Stimulated activated CD4-positive, alpha-beta T cell treated with anti-CD3 and anti-CD28 coated beads, Interleukin-4, amount 100 ng/mL, for 24 hours (primary cell): ENCODE measurements at regions not wholly inside any gene's neighbourhood (a gene's known extent, or its start where the extent isn't known, plus 50 kb on each side); places are given as distances from the start of the nearest gene placed in this dataset.

Experiments used
- DNase-seq: peaks from one replicate; pipeline ENCODE4 v3.0.0-alpha.2; 2020

DNA sequence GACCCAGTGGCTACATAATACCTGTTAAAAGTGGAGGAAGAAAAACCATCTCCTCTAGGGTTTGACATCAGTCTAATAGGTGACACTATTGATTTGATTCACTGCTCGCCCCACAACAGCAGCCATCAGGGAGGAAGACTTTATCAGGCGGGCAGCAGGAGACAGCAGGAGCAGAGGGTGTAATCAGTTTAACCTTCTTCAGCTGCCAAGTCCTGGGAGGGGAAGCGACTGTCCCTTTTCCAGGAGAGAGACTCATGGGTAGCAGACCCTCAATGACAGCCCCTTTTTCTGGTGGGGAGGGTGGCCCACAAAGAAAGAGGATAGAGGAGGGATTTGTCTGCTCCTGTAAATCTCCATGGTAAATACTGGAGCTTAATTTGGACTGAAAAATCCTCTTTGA, 291.8 kb downstream of the HAPSTR1 start:
- no peak for DNase-seq

DNA sequence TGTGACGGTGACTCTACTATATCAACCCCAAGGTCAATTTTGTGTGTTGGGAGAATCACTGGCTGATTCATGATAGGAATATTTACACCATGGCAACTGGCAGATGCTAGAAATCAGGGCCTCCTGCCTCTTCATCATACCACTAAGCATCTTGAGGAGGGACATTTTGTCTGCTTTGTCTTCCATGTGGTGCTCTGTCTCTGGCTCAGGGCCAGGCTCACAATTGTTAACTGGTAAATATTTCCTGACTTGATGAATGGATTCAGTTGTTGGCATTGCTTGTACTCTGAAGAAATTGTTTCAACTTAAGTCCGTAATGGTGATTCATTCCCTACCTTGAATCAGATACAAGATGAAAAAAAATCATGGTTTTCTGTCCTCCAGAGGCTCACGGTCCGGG, 292.7 kb downstream of the HAPSTR1 start:
- no peak for DNase-seq

DNA sequence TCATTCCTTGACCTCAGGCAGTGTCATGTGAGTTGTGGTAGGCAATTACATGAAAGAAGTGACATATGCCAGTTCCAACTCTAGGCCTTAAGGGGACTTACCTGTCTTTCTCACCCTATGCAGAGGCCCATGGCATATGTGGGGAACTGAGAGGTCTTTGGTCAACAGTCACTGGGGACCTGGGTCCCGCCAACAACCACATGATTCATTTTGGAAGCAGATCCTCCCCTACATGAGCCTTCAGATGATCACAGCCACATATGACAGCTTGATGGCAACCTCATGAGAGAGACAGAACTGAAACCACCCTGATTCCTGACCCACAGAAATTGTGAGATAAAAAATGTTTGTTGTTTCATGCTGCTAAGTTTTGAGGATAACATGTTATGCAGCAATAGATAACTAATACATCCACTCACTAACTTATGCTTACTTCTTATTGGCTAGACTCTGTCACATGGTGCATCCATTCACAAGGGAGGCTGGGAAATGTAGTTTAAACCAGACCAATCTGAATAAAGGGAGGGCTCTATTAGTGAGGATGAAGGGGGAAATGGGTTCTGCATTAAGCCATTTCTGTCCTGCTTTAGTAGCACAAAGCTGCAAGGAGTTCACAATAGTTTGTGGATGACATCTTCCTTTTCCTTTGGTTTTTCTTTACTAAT, 298.2 kb downstream of the HAPSTR1 start:
- DNase-seq, result no peak

DNA sequence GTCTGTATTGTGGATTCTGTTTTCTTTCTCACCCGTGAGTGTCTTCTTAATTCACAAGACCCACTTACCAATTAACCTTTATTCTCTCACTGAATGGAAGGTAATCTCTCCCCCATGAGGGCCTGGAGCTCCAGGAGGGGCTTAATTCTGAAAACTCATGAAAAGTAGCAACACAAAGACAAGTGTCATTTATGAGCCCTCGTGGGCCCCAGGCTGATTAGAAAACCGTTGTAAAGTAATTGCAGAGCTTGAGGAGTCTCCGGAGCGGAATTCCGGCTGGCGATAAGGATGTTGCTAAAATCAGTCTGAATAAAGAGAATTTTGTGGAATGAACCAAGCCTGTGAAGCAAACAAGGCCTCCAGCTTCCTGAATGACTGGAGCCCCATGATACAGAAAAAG, 301.5 kb downstream of the HAPSTR1 start:
- DNase-seq, result no peak

DNA sequence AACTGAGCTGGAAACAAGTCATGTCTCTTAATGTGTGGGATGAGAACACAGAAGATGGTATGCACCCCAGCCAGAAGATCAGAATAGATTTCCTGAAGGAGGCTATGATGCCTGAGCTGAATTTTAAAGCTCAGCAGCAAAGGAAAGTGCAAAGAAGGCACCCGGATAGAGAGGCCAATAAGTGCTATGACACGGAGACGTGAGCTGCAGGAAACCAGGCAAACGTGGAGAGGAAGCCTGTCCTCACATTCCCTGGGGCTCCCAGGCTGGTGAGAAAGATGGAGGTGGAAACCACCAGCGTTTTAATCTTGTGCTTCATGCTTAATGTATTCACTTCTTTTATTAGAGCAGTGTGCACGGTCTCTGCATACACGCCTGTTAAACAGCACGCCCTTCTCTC, 302.1 kb downstream of the HAPSTR1 start:
- DNase-seq, result no peak

DNA sequence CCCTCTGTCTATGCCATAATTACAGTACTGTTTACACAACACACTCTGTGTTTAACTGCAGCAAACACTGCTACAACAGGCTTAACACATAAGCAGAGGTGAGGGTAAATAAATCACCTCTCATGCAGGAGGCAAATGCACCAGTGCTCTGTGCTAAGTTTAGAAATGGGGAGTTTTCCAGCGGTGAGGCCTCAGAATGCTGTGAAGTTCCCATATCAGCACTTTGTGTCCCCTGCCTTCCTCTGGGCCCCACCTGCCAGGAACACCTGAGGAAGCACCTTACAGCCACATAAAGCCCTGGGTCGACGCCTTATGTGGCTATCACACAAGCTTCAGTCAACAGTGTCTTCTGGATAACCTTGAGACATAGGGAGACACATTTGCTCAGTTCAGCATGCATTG, 304.5 kb downstream of the HAPSTR1 start:
- DNase-seq, result no peak

DNA sequence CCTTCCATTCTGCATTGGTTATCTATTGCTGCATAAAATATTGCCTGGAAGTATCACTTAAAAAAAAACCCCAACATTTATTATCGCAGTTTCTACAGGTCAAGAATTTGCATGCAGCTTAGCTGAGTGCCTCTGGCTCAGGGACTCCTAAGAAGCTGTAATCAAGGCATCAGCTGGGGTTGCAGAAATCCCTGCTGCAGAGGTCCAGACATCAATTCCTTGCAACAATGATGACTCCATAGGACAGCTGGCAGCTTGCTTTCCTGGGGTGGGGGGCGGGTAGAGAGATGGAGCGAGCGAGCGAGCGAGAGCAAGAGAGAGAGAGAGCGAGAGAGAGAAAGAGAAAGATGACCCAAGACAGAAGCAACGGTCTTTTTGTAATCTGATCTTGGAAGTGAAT, 308.1 kb downstream of the HAPSTR1 start:
- DNase-seq, result no peak

DNA sequence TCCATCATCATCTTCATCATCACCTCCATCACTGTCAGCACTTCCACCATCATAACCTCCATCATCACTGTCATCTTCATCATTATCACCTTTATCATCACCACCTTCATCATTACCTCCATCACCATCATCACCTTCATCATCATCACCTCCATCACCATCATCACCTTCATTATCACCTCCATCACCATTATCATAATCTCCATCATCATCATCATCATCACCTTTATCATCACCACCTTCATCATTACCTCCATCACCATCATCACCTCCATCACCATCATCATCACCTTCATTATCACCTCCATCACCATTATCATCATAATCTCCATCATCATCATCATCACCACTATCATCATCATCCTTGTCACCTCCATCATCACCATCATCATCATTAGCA, 309.7 kb downstream of the HAPSTR1 start:
- DNase-seq, result no peak

DNA sequence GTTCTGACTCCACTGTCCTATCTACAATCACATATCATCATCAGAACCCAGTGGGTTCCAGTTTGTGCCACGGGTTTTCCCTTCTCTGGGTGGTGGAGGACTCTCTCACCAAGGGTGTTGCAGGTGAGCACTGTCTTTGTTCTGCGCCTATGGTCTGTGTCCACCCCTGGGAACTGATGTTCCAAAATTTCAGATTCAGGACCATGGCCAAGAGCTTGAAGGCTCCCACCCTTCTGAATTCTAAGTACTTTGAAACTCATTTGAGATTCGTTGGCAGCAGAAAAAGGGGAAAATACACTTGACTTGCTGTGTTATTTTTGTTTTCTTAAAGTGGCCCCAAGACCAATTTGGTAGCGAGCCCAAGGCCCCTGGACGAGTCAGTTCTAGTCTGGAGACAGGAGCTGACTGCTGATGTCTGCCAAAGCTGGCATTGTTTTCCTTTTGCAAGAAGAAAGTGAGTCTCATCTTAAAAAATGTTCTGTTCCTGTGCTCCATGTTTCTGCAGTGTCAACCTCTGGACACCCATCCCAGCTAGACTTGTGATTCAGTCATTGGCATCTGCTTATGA, 310.9 kb downstream of the HAPSTR1 start:
- no peak for DNase-seq

DNA sequence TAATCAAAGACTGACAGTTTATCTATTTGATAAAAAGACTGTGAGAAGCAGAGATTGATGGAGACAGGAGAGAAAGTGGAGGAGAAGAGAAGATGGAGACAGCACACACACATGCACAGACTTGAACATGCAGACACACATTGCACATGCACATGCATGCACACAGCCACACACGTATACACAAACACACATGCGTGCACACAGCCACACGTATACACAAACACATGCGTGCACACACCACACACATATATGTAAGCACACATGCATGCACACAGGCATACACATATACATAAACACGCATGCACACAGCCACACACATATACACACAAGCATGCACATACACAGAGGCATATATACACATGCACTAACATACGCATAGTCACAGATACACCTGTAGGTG, 313.4 kb downstream of the HAPSTR1 start:
- no peak for DNase-seq

DNA sequence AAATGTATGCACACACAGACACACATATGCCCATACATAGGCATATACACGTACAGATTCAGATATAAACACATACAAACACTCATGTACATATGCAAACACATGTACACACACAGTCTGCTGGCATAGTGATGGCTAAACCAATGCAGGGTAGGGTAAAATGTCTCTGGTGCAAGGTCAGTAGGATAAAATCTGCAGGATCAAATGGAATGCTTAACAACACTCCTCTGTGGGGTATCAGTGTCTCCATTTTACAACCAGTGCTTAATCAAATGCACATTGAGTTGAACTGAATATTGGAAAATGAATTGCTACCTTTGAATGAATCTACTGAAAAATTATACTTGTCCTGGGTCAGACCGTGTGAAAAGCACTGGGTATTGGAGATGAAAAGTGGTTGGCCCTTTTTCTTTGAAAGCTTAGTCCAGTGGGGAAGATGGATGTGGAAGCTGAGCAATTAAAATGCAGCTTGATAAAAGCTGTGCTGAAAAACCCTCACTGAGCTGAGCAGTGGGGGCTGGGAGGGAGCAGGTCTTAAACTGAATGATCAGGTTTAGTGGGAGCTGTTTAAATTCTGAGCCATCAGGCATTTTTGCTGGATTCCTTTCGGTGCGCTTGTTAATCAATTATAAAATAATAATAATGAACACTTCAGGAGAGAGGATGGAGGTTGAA, 314.7 kb downstream of the HAPSTR1 start:
- DNase-seq, result no peak

DNA sequence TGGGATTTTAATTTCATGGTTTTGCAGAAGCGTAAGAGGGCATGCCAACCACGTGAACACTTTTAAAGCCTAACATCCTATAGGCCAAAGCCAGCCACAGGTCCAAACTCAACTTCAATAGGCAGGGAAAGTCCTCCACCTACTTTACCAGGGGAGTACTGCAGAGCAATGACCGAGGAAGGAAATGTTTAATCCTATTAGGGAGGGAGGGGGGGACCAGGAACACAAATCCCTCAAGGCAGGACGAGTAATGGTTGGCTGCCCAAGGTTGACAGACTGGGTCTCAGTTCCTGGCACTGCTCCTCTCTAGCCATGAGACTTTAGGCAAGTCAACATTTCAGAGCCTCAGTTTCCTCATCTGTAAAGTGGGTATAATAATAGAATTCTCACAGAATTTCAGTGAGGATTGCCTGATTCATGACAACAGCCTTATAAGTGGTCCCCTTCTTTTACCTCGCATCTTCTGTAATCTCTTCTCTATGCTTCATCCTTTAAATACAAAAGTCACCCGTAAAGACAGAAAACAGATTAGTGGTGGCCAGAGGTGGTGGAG, 315.8 kb downstream of the HAPSTR1 start:
- no peak for DNase-seq

DNA sequence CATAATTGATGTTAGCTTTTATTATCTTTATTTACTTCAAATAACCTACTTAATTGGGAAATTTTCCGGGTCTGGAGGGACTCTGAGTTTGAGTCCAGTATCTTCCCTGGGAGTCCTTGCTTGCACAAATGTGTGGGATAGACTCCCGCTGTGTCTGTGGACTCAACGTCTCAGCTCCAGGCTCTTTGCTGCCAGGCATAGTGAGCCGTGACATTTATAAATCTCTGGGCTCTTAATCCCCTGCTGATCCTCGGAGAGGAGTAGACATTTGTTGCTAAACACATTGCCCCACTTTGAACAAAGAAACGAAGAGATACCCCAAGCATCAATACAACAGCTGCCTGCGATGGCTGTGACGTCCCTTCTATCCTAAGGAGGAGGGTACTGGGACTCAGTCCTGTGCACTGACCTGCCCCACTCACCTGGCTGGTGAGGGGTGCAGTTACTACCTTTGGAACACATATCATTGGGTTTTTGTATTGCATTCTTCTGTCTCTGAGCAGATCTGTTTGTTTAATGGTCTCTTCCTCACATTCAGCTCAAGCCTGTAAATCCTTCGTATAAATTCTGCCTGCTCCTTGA, 316.9 kb downstream of the HAPSTR1 start:
- DNase-seq, result no peak

DNA sequence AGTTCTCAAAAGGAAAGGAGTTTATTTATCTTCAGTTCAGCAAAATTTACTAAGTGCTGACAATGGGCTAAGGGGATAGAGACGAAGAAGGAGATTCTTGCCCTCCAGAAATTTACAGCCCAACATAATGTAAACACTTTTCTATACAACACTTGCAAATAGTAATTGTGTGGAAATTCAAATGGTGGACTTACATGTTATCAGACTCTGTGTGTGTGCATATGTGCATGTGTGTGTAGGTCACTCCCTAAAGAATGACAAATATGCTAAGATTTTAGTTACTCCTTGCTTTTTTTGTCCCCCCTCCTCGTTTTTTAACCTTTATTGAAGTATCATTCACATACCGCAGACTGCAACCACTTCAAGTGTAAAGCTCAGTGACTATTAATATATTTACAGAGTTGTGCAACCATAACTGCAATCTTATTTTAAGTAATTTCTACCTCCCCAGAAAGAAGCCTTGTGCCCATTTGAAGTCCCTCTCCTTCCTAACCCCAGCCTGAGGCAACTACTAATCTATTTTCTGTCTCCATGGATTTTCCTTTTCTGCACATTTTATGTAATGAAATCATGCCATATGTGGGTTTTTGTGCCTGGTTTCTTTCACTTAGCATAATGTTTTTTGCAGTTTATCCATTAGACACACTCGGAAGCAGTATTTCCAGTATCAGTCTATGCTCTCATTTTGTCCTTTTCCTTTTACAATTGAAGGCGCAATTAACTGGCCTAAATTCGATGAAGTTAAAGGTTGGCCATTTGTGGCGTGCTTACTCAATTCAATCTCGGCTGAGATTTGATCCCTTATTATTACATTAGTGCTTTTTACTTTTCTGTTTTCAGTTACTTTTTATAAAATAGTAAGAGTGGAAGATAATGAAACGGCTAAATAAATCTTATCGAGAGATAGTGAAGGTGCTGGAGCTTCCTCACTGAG, 318.4 kb downstream of the HAPSTR1 start:
- no peak for DNase-seq

DNA sequence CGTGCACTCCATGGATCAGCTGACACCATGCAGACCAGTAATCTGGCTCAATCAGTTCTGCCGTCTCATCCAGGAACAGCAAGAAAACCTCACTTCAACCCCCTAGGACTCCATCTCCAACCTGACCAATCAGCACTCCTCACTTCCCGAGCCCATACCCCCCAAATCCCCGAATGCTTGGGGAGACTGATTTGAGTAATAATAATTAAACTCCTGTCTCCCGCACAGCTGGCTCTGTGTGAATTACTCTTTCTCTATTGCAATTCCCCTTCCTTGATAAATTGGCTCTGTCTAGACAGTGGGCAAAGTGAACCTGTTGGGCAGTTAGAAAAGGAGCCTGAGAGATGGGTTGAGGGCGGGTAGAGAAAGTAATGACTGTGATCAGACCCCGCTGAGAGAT, 320.0 kb downstream of the HAPSTR1 start:
- DNase-seq, result no peak

DNA sequence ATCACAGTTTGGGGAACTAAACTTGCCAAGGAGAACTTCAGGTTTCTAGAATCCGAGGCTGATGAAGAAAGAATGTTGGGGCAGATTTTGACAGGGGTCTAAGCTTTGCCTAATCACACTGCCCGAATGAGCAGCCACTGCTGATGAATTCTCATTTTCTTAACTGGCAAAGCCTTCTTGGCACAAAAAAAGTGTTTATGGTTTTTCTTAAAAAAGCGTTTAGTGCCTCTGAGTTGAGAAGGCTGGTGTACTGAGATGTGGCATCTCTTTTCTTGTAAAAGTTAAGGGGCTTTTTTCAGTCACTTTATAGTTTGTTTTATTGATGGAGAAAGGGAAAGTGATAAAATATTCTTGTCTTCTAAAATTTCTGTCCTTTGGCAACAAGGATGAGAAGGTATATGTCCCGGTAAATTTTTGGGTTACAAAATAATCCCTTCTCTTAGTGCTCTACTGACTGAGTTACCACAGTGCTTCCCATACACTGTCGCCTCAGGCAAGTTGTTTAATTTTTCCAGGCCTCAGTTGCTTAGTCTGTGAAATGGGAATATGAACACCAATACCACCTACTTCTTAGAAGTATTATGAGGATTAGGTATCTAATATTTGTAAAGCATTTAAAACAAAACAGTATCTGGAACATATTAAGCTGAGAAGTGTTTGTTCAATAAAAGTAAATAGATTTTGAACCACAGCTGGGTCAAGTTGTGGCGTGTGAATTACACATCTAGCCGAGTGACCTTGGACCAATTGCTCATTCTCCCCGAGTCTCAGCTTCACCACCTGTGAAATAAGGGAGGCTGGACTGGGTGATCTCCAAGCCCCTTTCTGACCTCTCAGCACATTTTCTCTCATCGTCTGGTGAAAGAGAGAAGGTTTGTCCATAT, 320.8 kb downstream of the HAPSTR1 start:
- no peak for DNase-seq

DNA sequence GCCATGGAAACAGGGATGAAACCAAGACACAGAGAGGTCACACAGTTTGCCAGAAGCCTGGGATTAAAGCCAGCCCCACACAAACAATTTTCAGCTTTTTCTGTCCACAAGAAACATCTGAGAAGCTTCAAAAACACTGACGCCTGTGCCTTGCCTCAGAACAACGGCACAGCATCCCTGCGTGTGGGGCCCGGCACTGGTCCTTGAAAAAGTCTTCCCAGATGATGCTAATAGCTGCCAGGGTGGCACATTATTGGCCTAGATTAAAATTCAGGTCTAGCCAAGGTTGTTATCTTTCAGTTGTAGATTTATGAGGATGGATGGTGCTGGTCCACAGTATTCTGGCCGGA, 321.4 kb downstream of the HAPSTR1 start:
- DNase-seq, result no peak

DNA sequence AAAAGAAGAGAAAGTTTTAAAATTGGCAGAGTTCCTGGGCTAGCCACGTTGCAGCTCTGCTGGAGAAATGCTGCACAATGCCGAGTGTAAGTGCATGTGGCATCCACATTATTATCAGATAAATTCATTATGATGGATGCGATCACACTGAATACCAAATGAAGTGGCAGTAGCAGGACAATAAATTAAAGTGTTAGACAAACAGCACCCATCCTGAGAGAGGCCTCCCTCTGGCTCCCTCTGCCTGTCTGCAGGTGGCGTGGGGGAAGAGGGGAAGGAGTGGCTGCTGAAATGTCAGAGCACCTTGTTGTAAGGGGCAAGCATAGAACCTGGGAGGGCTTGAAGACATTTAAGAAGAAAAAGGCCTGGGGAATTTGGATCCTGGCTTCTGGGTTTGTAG, 324.1 kb downstream of the HAPSTR1 start:
- no peak for DNase-seq

DNA sequence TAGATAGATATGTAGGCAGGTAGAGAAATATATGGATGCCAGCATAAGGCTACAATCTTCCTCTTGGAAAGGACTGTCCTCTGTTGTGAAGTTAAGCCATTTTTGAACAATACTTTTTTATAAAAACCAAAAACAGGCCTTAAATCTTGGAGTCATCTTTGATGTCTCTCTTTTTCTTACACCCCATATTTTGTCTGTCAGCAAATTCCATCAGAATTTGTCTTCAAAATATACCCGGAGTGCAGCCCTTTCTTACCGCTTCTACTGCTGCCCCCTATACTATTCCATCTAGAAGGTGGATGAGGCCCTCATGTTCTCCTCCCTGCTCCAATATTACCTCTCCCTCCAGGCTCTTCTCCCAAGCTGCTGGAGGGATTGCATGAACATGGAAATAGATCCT, 326.5 kb downstream of the HAPSTR1 start:
- DNase-seq, result no peak

DNA sequence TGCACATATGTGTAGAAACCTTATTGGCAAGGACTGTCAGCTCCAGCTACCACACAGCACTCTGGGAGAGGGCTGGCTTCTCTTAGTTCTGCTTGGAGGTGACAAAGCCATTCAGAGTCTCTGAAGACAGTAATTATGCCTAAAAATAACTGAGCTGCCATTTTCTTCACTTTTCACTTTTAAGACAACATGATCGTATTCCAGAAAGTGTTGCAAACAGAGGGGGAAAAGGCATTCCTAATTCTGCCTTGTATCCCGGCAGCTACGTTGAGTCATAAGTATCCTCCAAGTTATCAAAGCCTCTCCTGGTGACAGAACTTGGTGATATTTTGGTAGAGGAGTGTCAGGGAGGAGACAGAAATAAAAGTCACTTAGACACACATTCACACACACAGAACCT, 327.7 kb downstream of the HAPSTR1 start:
- DNase-seq, result no peak

DNA sequence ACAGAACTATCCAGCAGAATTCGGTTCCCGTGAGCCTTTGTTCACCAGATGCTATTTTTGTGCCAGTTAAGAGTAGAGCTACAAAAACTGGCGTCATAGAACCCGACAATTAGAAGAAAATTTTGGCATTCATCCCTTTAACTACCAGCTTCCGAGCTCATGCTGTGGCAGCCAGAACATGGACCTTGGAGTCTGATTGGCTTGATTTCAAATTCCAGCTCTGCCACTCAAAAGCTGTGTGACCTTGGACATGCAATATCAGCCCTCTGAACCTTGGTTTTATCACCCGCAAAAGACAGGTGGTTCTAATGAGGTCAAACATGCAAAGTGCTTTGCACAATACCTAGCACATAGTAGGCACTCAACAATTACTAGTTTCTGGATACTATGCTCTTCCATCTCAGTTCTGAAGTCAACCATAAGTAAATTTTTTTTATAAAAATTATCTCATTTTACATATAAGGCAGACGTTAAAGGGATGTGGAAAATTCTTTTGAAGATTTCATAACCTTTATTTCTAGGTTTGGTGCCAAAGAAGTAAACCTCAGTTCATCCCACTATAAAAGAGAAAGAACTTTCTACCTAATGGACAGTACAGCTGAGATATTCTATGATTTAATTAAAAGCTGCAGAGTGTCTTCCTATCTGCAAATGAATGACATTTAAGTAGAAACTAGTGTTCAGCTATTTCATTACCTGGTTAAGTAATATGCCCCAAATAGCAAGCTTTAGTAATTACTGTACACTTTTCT, 331.5 kb downstream of the HAPSTR1 start:
- DNase-seq, result no peak
